Uterus (tissue), 3 donors: ENCODE measurements at regions not wholly inside any gene's neighbourhood (a gene's known extent, or its start where the extent isn't known, plus 50 kb on each side); places are given as distances from the start of the nearest gene placed in this dataset.

Experiments
- DNase-seq, 2 donors: peaks; one replicate each; pipeline ENCODE4 v3.0.0-alpha.2; 2019 to 2020
- H3K27ac ChIP-seq, 2 donors: fragments of 200-600 bp; sonication (generic); 1 replicate in 1 of 2; 2 replicates in 1 of 2; pipeline ENCODE4 v1.5.1; 2016 to 2018
- H3K27me3 ChIP-seq, 2 donors: fragments of 200-600 bp; sonication (generic); one replicate each; pipeline ENCODE4 v1.5.1; 2018 to 2019; ENCODE audit warnings: control low read depth in 1 of 2
- H3K36me3 ChIP-seq, 2 donors: fragments of 200-600 bp; sonication (generic); one replicate each; pipeline ENCODE4 v1.5.1; 2019; ENCODE audit warnings: control low read depth in 1 of 2
- H3K4me1 ChIP-seq, 2 donors: fragments of 200-600 bp; sonication (generic); one replicate each; pipeline ENCODE4 v1.5.1; 2018 to 2019; ENCODE audit warnings: control low read depth in 1 of 2
- H3K4me3 ChIP-seq, 2 donors: fragments of 200-600 bp; sonication (generic); 1 replicate in 1 of 2; 2 replicates in 1 of 2; pipeline ENCODE4 v1.5.1; 2018 to 2019; ENCODE audit warnings: mild to moderate bottlenecking in 1 of 2
- H3K9me3 ChIP-seq, 2 donors: fragments of 200-600 bp; sonication (generic); one replicate each; pipeline ENCODE4 v1.5.1; 2019; ENCODE audit warnings: control low read depth in 1 of 2
- CTCF ChIP-seq, 4 experiments: fragments of 200-600 bp in 2 of 4; fragments of 450-650 bp in 2 of 4; sonication (generic) in 2 of 4; IDR thresholded peaks; one replicate each; pipeline ENCODE4 v1.5.1; 2016 to 2019; ENCODE audit warnings: antibody characterized with exemption in 4 of 4, mild to moderate bottlenecking in 2 of 4, moderate library complexity in 1 of 4
- POLR2A ChIP-seq, 2 donors: fragments of 450-650 bp; IDR thresholded peaks; one replicate each; pipeline ENCODE4 v1.6.1; 2016; ENCODE audit warnings: antibody characterized with exemption in 2 of 2, mild to moderate bottlenecking in 1 of 2, moderate library complexity in 1 of 2
- intact Hi-C: fragments of 100-400 bp; cut with DNase I; formaldehyde crosslinking; loops from one replicate; pipeline ENCODE4 v1.15.1; 2023; ENCODE audit warnings: low total_unique reads
- donor health status: DM: yes; HTN: yes; CAD: no.

DNA sequence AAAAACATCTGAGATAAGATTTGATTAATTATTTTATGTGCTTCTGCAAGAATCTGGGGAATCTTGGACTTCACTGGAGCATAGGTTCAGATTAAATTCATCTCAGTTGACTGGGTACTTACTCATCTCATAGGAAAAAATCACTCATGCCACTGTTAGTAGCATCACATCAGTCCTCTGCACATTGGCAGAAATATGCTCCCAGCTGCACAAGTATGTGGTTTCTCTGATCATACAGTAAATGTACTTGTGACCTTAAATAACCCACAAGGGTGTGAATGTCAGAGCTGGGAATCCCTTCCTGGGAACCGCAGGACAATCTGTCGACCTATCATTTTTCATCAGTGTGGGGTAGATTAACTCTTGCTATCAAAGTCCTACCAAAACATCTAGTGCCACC lies 203.7 kb upstream of the SLC24A2 start:
- no peaks in the 10 kb centered on the region for H3K9me3 ChIP-seq
- intact Hi-C loops, result no loop called here
- H3K36me3 ChIP-seq, result no peaks in the 10 kb centered on the region
- no peaks in the 10 kb centered on the region for H3K4me1 ChIP-seq
- no peak for DNase-seq
- H3K27me3 ChIP-seq, result no peaks in the 10 kb centered on the region
- no peak for TF ChIP-seq POLR2A (IDR thresholded peaks at IDR 0.05)
- no peak for TF ChIP-seq CTCF (IDR thresholded peaks at IDR 0.05)
- H3K4me3 ChIP-seq, result no peak overlapping the region
- H3K27ac ChIP-seq, result no peak overlapping the region

GRCh38 chr9:19989213-19989612 lies 200.4 kb upstream of the SLC24A2 start:
- H3K4me1 ChIP-seq, result no peaks in the 10 kb centered on the region
- no peaks in the 10 kb centered on the region for H3K36me3 ChIP-seq
- H3K4me3 ChIP-seq, result no peak overlapping the region
- DNase-seq, result no peak
- H3K27ac ChIP-seq, result no peak overlapping the region
- no peaks in the 10 kb centered on the region for H3K9me3 ChIP-seq
- no peak for TF ChIP-seq CTCF (IDR thresholded peaks at IDR 0.05)
- intact Hi-C loops, result no loop called here
- no peaks in the 10 kb centered on the region for H3K27me3 ChIP-seq

DNA sequence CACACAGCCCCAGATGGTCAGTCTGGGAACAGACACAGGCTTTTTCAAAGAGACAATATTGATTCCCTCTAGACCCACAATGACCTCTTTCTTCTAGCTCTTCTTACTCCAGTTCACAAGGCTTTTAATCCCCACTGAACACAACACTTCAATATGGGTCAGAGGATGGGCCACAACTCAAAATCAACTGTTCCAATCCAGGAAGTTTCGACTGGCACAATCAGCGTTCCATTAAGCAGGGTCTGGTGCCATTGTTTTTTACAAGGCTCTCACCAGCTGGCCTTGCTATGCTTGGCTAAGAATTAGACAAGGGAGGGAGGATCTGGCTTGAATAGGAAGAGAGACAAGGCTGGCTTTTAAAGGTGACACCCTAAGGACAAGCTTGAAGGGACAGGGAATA lies 199.4 kb upstream of the SLC24A2 start:
- Histone ChIP-seq H3K4me1 (no peaks in the 10 kb centered on the region), H3K9me3 (no peaks in the 10 kb centered on the region), H3K4me3 (no peak overlapping the region), H3K27me3 (no peaks in the 10 kb centered on the region), H3K27ac (no peak overlapping the region), H3K36me3 (no peaks in the 10 kb centered on the region)
- DNase-seq, result no peak
- intact Hi-C loops, result no loop called here
- TF ChIP-seq POLR2A (IDR thresholded peaks at IDR 0.05) (no peak), CTCF (IDR thresholded peaks at IDR 0.05) (no peak)

DNA sequence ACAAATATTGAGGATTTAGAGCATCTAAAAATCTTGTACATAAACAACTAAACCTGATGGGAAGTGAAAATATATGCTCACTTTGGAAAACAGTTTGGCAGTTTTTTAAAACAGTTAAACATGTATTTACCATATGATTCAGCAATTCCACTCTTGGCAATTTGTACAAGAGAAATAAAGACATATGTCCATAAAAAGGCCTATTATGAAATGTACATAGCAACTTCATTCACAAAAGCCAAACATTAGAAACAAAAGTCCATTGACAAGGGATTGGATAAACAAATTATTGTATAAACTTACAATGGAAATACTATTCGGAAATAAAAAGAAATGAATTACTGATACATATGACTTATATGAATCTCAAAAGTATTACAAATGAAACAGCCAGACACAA lies 196.2 kb upstream of the SLC24A2 start:
- no peaks in the 10 kb centered on the region for H3K36me3 ChIP-seq
- DNase-seq, result no peak
- intact Hi-C loops, result no loop called here
- H3K27ac ChIP-seq, result no peak overlapping the region
- H3K27me3 ChIP-seq, result no peaks in the 10 kb centered on the region
- no peaks in the 10 kb centered on the region for H3K9me3 ChIP-seq
- no peaks in the 10 kb centered on the region for H3K4me1 ChIP-seq
- TF ChIP-seq POLR2A (IDR thresholded peaks at IDR 0.05), result no peak
- no peak for TF ChIP-seq CTCF (IDR thresholded peaks at IDR 0.05)
- no peak overlapping the region for H3K4me3 ChIP-seq

GRCh38 chr9:19976226-19976625 lies 187.4 kb upstream of the SLC24A2 start:
- H3K27me3 ChIP-seq, result no peaks in the 10 kb centered on the region
- no peaks in the 10 kb centered on the region for H3K9me3 ChIP-seq
- intact Hi-C loops, result no loop called here
- no peak for TF ChIP-seq CTCF (IDR thresholded peaks at IDR 0.05)
- no peak overlapping the region for H3K4me3 ChIP-seq
- no peak for DNase-seq
- H3K36me3 ChIP-seq, result no peaks in the 10 kb centered on the region
- H3K27ac ChIP-seq, result no peak overlapping the region
- H3K4me1 ChIP-seq, result no peaks in the 10 kb centered on the region
